Brain pericyte (primary cell): ENCODE measurements at regions not wholly inside any gene's neighbourhood (a gene's known extent, or its start where the extent isn't known, plus 50 kb on each side); places are given as distances from the start of the nearest gene placed in this dataset.
"Not testable (repeated sequence)": the region's sequence is repeated elsewhere in the genome, so short reads cannot be mapped to it uniquely, and the experiment has no call there.

Source experiments
- DNase-seq: peaks from one replicate; pipeline ENCODE4 v3.0.0-alpha.2; 2012; ENCODE audit warnings: low read depth, low spot score

DNA sequence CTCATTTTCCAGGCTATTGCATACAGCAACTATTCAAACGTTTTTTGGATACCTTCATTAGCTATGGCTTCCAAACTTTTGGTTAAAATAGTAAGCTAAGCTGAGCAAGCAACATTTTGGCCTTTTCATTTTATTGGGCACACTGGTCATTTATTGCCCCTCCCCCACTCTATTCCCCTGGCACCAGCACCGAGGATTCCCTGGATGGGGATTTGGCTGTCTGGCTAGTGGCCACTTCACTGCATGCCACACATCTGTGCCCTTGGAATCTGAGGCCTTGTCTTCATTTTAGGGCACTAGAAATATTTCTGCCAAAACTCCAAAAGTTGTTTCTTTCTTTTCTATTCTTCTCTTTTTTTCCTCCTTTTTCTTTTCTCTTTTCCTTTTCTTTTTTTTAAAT is 980.7 kb downstream of the LTN1 start:
- not testable (repeated sequence) for DNase-seq

DNA sequence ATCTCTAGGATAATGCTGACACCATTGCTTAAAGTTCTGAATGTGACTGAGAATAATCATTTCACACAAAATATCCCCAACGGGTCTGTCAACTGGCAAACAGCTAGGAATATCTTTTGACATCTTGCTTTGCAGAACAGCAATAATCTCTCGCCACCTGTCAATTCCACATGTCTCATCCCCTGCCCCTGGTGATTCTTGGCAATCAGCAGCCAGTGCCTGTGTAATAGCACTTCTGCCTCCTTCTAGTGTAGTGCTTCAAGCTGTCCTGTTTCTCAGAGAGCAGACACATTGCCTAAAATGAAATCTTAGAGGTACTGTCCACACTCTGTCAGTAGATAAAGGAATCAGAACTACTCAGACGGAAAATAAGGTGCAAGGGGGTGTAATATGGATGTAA is 984.4 kb downstream of the LTN1 start:
- not testable (repeated sequence) for DNase-seq

DNA sequence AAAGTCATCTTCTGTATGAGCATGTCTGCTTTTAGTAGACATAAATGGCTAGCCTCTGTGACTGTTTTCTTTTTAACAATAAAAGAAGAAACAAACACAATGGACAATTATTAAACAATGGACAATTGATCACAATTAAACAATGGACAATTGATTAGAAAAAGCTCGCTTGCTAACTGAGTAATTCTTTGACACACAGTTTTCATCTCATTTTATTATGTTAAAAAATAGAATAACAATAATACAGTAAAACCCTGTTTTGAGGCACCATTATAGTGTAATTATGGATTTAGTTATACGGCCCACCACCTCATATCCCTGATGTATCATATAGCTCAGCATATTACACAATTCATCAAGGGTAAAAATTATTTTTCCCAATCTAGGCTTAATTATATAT is 989.0 kb downstream of the LTN1 start:
- not testable (repeated sequence) for DNase-seq

DNA sequence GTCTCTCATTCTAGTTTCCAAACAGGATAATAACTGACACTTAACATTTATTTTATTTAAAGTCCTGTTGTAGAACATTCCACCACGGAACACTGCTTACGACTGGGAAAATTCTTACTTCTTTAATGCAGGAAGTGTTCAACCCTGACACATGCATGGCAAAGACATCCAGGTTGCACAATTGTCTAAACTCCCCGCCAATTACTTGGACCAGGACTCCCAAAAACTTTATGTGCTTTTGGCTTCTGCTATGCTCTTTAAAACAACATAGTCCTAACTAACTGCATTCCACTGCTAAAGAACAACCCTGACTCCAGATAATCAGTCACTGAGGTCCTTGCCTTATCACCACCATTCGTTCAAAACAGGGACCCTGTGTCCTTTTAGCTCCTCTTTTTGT is 995.8 kb downstream of the LTN1 start:
- not testable (repeated sequence) for DNase-seq

DNA sequence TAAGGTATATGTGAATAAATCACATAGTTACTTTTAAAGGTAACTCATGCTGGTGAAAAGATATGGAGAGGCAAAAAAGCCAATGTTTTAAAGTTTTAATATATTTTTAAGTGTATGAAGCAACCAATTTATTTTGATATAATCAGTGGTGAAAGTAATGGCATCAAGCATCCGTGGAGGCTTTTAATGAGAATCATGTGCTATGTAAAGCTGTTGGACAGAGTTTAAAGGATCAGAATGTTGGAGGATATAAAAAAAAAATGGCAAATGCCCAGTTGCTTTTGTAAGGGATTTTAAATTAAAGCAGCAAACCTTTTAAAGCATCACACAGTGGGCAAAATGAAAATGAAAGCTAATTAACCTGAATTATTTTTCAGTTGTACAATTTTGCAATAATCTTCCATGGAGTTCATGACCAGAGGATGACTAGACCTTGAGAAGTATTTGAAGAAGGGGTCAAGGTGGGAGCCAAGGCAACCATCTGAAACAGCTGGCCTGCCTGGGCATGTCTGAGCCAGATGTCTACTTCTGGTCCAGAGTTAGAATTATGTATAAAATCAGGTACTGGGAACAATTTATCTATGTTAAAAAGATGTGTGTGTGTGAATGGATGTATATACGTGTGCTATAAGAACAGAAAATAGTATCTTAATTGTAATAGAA is 1007.9 kb downstream of the LTN1 start:
- not testable (repeated sequence) for DNase-seq

DNA sequence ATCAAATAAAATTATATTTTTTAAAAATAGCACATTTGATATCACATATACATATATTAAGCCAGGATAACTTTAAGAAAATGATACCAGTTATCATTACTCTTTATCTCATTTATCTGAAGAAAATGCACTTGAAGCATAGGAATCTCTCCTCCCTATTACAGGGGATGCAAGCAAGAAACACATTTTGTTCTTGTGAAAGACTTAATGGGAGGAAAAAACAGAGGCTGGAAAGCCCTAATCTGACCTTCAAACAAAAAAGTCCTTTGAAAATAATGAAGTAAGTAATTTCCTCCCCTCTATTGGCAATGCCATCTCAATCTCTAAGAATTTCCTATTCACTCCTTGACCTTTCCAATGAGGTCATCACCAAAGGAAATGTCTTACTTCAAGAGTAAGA is 1012.6 kb upstream of the ADAMTS5 start:
- not testable (repeated sequence) for DNase-seq

DNA sequence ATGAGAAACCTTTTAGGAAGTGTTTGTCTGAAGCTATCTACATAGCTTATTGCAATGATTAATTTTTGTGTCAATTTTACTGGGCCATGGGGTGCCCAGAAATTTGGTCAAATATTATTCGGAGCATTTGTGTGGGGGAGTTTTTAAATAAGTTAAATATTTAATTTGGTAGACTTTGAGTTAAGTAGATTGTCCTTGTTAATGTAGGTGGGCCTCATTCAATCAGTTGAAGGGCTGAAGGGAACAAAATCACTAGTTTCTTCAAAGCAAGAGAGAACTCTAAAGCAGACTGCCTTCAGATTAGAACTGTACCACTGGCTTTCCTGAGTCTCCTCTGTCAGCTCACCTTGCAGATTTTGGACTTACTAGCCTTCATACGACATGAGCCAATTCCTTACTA is 1008.6 kb upstream of the ADAMTS5 start:
- DNase-seq = no peak

DNA sequence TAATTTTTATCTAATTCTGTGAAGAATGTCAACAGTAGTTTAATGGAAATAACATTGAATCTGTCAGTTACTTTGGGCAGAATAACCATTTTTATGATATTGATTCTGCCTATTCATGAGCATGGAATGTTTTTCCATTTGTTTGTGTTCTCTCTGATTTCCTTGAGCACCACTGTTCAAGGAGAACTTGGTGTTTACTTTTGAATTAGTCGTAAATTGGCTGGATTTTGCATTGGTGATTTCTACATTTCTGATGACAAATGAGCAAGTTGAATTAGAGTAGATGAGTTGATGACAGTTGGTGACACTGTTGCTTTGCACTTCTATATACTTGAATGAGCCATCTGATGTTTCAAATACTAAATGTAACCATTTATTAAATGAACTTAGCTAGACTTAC is 1007.3 kb upstream of the ADAMTS5 start:
- DNase-seq = not testable (repeated sequence)

DNA sequence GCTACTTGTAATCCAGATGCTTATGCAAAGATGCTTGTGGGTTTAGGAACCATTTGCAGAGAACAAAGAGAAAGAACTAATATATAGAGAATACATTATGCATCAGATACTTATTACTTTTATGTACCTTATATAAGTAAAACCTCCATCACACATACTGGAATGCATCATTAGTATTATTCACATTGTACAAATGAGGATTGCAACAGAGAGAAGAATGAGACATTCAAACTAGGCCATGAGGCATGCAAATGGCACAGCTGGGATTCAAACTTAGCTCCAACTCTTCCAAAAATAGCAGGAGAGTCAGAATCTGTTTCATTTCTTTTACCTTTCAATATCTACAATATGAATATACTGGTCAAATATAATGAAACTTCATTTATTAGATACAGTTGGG is 1001.4 kb upstream of the ADAMTS5 start:
- not testable (repeated sequence) for DNase-seq

DNA sequence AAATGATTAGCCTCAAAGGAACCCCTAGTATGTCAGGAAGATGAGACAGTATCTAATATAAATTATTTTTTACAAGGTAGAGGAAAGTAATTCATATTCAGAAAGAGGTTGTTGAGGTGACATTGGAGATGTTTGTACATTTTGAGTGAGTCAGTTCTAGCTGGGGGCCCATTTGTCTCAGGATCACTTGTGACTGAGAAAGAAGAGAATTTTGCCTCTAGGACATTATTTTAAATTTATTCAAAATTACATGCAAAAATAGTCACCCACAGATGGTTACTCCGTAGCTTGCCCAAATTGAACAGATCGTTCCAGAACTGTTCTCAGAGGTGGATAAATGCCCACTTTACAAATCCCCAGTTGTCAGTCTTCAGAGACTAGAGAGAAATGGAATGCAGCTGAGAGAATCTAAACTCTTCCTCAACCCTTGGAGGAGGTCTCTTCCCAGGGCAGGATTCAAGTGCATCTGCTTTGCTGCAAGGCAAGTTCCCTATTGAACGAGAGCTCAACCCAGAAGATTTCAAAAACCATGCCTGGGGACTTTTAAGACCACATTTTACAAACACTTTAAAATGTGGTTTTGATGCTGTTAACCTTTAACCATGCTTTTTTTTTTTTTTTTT is 987.8 kb upstream of the ADAMTS5 start:
- DNase-seq = no peak

DNA sequence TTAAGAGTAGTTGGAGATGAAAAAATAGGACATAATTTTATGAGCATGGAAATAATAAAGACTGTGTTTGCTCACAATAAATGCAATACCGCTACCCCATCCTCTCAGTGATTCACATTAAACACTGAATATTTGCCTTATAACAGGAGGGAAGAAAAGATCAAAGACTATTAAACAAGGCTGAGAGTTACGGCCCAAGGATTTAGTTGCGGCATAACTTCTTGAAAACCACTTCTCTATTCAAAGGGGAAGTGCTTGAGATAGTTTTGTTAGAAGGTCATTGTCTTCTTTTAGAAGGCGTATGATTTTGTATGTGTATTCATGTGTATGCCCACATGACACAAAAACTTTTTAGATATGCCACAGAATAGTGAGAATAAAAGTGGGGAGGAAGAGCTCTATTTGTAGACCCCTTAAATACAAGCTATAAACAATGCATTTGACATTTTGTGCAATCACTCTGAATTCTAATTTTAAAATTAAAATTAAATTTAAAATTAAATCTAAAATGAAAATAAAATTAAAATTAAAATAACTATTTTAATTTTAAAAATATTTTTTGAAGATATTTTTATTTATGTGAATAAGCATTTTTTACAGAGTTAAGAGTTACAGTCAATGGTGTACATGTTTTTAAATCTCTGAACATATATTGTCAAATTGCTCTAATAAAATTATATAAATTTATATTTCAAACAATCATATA is 986.6 kb upstream of the ADAMTS5 start:
- DNase-seq = no peak

DNA sequence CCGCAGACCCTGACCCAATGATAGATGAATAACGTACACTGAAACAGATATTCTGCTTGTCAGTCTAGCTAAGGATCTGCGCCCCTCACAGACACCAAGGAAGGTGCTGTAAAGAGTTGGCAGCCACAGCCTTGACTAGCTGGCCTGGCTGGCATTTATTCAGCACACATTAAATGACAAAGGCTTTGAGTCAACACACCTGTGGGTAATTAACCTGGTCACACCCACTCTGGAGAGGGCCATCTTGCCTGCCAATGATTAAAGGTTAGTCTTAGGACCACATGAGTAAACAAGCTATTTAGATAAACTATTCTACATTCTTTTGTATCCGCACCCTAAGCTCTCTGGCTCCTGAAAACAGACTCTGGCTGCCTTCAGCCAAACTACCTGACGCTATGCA is 982.2 kb upstream of the ADAMTS5 start:
- DNase-seq = not testable (repeated sequence)

DNA sequence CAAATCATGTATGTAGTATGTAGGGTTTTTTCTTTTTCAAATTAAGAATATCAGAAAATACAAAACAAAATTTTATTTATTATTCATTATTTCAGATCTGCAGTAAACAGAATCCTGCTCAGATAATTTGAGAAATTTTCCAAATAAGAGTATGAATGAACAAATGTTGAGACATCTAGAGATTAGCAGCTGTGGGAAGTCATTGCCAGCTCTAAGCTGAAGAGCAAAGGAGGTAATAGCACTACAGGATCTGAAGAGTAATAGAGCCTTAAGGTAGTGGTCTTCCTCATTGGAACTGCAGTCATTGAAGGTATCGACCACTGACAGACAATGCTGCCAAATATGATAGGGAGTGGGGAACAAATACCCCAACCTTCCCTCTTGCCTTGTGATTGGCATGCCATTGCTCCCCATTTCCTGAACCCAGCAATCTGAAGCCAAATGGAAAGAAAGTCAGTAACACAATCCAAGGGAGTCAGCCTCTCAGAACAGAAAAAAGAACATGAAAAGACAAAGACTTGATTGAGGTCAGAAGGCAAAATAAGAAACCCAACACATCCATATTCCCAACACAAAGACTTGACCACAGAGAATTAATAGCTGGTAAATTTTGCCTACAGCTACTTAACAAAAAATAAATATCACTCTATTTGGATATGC is 963.4 kb upstream of the ADAMTS5 start:
- not testable (repeated sequence) for DNase-seq

DNA sequence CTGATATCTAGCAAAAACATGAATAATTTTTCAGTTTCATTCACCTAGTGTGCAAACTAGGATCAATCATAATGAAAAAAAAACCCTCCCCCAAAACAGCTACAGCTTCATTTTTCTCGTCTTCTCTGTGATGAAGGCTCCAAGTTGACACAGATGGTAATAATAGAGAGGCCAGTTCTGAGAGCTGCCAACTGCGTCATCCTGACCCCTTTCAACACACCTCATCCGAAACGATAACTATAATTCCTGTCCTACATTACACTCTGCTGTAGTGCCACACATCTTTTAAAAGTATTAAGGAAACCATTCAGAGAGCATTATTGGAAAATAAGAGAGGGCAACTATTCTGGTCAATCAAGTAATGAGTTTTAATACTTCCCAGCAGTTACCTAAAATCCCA is 962.3 kb upstream of the ADAMTS5 start:
- DNase-seq = not testable (repeated sequence)

DNA sequence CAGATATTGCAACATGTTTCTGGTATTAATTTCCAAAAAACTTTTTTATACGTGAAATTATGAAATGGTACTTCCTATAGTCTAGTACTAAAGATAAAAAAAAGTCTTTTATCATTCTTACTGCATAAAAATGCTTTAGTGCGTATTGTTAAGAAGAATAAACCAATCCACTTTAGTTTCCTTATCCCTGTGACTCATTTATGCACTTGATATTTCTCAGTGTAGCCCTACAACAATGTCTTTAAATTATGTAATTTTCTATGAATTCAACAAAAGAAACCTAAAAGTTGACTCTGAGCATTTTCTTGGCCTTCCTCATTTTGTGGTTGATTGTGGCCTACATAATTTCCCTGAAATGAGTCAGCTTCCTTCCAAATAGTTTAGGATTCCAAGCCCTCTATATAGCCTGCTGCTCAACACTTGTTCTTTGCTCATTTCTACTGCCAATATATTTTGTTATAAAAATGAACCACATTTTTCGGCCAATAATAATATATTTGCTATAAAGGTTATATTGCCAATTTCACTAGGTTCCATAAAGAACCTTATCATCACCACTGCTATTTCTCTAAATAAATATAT is 961.7 kb upstream of the ADAMTS5 start:
- not testable (repeated sequence) for DNase-seq

DNA sequence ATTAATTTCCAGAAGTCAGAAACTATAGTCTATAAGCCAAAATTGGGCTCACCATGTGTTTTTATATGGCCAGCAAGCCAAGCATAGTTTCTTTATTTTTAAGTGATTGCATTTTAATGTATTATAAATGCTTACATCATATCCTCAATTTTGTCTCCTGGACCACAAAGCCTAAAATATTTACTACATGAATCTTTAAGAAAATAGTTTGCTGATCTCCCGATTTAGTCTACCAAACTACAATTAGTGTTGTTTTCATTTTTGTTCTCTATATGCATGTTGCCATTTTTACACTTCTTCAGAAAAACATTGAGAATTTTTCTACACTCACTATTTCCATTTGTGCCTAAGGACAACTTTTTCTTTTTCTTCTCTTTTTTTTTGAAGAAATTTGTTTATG is 954.5 kb upstream of the ADAMTS5 start:
- not testable (repeated sequence) for DNase-seq

DNA sequence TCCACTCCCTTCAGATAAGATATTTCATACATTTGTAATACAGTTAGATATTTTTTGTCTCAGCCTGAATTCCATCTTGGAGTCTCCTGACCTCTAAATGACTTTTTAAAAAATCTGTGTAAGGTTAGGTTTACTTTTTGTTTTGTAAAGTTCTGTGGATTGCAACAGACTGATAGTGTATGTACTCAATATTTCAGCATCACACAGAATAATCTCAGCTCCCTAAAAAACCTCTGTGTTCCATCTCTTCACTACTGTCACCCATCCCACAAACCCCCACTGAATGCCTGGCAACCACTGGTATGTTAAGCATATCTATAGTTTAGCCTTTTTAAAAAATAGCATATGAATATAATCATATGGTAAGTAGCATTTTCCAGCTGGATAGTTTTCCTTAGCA is 951.1 kb upstream of the ADAMTS5 start:
- not testable (repeated sequence) for DNase-seq

DNA sequence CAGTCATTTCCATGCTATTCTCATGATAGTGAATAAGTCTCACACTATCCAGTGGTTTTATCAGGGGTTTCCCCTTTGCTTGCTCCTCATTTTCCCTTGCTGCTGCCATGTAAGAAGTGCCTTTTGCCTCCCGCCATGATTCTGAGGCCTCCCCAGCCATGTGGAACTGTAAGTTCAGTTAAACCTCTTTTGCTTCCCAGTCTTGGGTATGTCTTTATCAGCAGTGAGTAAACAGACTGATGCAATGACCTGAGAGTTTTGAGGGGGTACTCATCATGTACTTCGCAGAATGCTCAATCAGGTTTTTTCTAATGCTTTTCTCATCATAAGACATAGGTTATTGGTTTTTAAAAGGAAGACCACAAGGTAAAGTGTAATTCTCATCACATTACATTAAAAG is 949.4 kb upstream of the ADAMTS5 start:
- DNase-seq = not testable (repeated sequence)

DNA sequence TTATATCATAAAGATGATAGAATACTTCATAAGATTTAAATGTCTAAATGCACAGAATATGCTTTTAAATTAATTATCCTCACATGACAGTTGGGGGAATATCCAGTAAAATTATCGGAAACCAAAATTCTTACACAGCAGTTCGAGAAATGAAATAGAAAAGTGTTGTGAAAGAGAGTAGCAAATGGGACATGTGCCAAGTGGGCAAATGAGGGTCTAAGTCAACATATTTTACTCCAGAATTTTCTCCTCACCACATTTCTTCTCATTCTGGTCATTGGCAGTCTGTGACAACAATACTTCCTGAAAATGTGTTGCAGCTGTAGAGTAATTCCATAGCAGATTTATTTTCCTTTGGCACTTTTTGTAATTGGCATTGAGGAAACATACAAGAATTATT is 945.2 kb upstream of the ADAMTS5 start:
- DNase-seq = not testable (repeated sequence)

DNA sequence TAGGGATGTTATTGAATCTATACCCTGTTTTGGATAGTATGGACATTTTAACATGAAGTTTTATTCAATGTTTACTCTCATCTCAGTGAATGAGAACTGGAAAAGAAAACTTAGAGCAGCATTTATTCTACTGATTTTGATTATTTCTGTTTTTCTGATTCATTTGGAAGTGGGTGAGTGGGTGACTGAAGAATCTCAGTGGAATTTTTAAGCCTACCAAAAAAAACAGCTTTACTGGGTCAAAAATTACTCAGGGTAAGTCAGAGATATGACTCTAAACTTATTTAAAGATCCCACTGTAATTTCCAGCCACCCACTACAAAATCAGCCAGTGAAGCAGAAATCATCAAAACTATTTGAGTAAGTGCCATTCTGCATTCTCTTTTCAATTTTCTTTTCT is 942.6 kb upstream of the ADAMTS5 start:
- not testable (repeated sequence) for DNase-seq

DNA sequence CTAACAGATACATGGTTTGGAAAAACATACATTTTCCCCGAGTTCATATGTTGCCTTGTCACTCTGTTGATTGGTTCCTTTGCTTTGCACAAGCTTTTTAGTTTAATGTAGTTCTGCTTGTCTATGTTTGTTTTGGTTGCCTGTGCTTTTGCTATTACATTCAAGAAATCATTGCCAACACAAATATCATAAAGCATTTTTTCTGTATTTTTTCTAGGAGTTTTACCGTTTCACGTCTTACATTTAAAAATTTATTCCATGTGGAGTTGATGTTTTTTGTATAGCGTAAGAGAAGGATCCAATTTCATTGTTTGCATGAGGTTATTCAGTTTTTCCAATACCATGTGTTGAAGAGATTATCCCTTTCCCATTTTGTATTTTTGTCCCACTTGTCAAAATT is 941.9 kb upstream of the ADAMTS5 start:
- DNase-seq = peak; percentile 33

DNA sequence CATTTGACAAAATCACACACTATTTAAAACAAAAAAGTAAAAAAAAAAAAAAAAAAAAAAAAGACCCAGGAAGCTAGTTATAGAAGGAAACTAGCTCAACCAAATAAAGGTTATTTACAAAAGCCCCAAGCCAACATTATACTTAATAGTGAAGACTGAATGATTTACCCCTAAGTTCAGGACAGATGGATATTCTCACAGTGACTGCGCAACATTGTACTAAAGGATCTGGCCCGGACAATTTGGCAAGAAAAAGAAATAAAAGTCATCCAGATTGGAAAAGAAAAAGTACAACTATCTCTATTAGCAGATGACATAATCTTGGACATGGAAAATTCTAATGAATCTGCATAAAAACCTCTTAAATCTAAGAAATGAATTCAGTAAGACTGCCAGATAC is 936.0 kb upstream of the ADAMTS5 start:
- DNase-seq = not testable (repeated sequence)
